WTC11 (cell line): ENCODE measurements at regions not wholly inside any gene's neighbourhood (a gene's known extent, or its start where the extent isn't known, plus 50 kb on each side); places are given as distances from the start of the nearest gene placed in this dataset.
"Not testable (repeated sequence)": the region's sequence is repeated elsewhere in the genome, so short reads cannot be mapped to it uniquely, and the experiment has no call there.

Experiments used
- ATAC-seq: fragments of 200-7000 bp; cut with Tn5 transposase; 2 replicates; pipeline ENCODE4 v1.10.0; 2021; ENCODE audit warnings: mild to moderate bottlenecking, moderate library complexity
- CTCF ChIA-PET: fragments of 300-600 bp; sonication (Branson Sonifier 250); formaldehyde crosslinking; loops from one replicate; lab custom pipeline; 2021; ENCODE audit warnings: antibody characterized with exemption; lab: Charles Lee
- POLR2A ChIA-PET: fragments of 350-600 bp; sonication (Branson Sonifier 250); formaldehyde crosslinking; loops from one replicate; lab custom pipeline; 2021; ENCODE audit warnings: antibody characterized with exemption; lab: Charles Lee
- DNase-seq: peaks from one replicate; pipeline ENCODE4 v3.0.0; 2021; ENCODE audit warnings: low spot score
- H3K27ac Mint-ChIP-seq: 2 replicates; pipeline ENCODE4 v1.8.0; 2021; ENCODE audit warnings: mixed read lengths
- H3K27me3 Mint-ChIP-seq: 2 replicates; pipeline ENCODE4 v1.8.0; 2021; ENCODE audit warnings: low read depth, mild to moderate bottlenecking, moderate library complexity, mixed read lengths
- H3K36me3 Mint-ChIP-seq: 2 replicates; pipeline ENCODE4 v1.8.0; 2021; ENCODE audit warnings: mixed read lengths
- H3K4me1 Mint-ChIP-seq: 2 replicates; pipeline ENCODE4 v1.8.0; 2022; ENCODE audit warnings: mixed read lengths
- H3K4me3 Mint-ChIP-seq: 2 replicates; pipeline ENCODE4 v1.8.0; 2021; ENCODE audit warnings: mild to moderate bottlenecking, moderate library complexity, mixed read lengths
- H3K9me3 Mint-ChIP-seq: 2 replicates; pipeline ENCODE4 v1.8.0; 2021; ENCODE audit warnings: mixed read lengths
- ATF1 ChIP-seq: sonication (generic); formaldehyde crosslinking; IDR thresholded peaks from 2 replicates; pipeline ENCODE4 v1.8.1; 2023; ENCODE audit warnings: mild to moderate bottlenecking, moderate library complexity, missing genetic modification reagents
- CREB1 ChIP-seq: sonication (generic); formaldehyde crosslinking; IDR thresholded peaks from 2 replicates; pipeline ENCODE4 v1.8.0; 2023; ENCODE audit warnings: mild to moderate bottlenecking, missing genetic modification reagents
- GABPB1 ChIP-seq: sonication (generic); formaldehyde crosslinking; IDR thresholded peaks from 2 replicates; pipeline ENCODE4 v1.8.1; 2023; ENCODE audit warnings: mild to moderate bottlenecking, missing genetic modification reagents
- GRHL2 ChIP-seq: fragments of 250-450 bp; sonication (Bioruptor Pico); IDR thresholded peaks from 2 replicates; pipeline ENCODE4 v1.8.0; 2022; ENCODE audit warnings: mild to moderate bottlenecking, moderate library complexity; ENCODE audit not compliant: insufficient replicate concordance, severe bottlenecking
- HMGA2 ChIP-seq: fragments of 250-450 bp; sonication (Bioruptor Pico); IDR thresholded peaks from 2 replicates; pipeline ENCODE4 v1.4.0; 2021; ENCODE audit warnings: mild to moderate bottlenecking, moderate library complexity
- NFE2L1 ChIP-seq: sonication (generic); formaldehyde crosslinking; IDR thresholded peaks from 2 replicates; pipeline ENCODE4 v1.8.1; 2023; ENCODE audit warnings: missing genetic modification reagents
- NR2C2 ChIP-seq: sonication (generic); formaldehyde crosslinking; IDR thresholded peaks from 2 replicates; pipeline ENCODE4 v1.8.0; 2022; ENCODE audit warnings: mild to moderate bottlenecking, missing genetic modification reagents
- NR3C1 ChIP-seq: sonication (generic); formaldehyde crosslinking; conservative IDR thresholded peaks from 2 replicates; pipeline ENCODE4 v1.8.1; 2023; ENCODE audit warnings: low read depth, mild to moderate bottlenecking, missing genetic modification reagents
- ZNF219 ChIP-seq: sonication (generic); formaldehyde crosslinking; IDR thresholded peaks from 2 replicates; pipeline ENCODE4 v1.8.0; 2023; ENCODE audit warnings: missing genetic modification reagents, mild to moderate bottlenecking, borderline replicate concordance
- ZNF263 ChIP-seq: sonication (generic); formaldehyde crosslinking; IDR thresholded peaks from 2 replicates; pipeline ENCODE4 v1.8.1; 2022; ENCODE audit warnings: low read depth, mild to moderate bottlenecking, moderate library complexity, missing genetic modification reagents
- ZNF281 ChIP-seq: sonication (generic); formaldehyde crosslinking; IDR thresholded peaks from 2 replicates; pipeline ENCODE4 v1.8.0; 2023; ENCODE audit warnings: mild to moderate bottlenecking, missing genetic modification reagents
- ZNF416 ChIP-seq: fragments of 250-450 bp; sonication (Bioruptor Pico); IDR thresholded peaks from 2 replicates; pipeline ENCODE4 v1.9.0; 2021; ENCODE audit warnings: mild to moderate bottlenecking, inconsistent platforms
- TF ChIP-seq, protein P1 (sequence below): fragments of 250-450 bp; sonication (Bioruptor Pico); IDR thresholded peaks from 2 replicates; pipeline ENCODE4 v1.9.0; 2021; ENCODE audit warnings: mild to moderate bottlenecking, borderline replicate concordance
- TF ChIP-seq, protein P2 (sequence below): sonication (generic); formaldehyde crosslinking; IDR thresholded peaks from 2 replicates; pipeline ENCODE4 v1.8.0; 2022; ENCODE audit warnings: missing genetic modification reagents

DNA sequence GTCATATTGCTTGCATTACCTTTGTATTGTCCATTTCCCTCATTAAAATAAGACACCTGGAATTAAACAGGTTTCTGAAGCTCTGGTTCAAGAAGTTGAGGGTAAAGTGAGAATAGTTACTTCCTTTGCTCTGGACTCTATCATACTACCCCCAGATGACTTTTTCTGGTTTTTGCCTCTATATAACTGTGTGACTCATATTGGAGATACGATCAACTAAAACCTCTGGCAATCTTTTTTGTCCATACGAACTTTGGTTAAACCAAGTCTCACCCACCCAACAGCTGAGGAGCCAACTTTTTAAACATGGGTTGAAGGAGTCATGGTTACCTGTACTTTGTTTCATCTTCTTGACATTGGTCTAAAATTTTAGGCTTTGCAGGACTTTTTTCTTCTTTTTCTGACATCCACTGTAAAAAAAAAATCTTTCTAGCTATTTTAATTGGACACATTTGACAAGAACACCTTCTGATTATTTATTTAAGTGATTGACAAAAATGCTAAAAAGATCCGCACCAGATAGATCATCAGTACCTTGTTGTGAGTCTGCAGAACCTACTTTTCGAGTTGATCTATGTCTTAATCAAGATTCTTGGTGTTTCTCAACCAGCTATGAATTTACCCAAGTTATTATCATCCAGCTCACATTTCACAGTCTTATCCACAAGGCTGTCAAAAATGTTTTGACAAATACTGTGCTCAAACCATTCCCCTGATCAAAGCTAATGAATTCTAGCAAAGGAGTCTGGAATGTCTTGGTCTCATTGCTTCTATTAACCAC is 166.0 kb downstream of the IPO8 start:
- Mint-ChIP-seq H3K9me3 (no peaks in the 10 kb centered on the region), H3K27me3 (no peaks in the 10 kb centered on the region), H3K4me3 (no peak overlapping the region), H3K4me1 (no peaks in the 10 kb centered on the region; the same call in 1 of the 2 replicates), H3K36me3 (no peaks in the 10 kb centered on the region), H3K27ac (no peak overlapping the region)
- ATAC-seq, result no peak
- ChIA-PET CTCF (no interaction called here), POLR2A (no interaction called here)
- TF ChIP-seq CREB1 (CRISPR knock-in tag) (no peak), NR3C1 (CRISPR knock-in tag) (no peak), HMGA2 (CRISPR knock-in tag) (no peak), ATF1 (CRISPR knock-in tag) (no peak), ZNF416 (CRISPR knock-in tag) (no peak), NR2C2 (CRISPR knock-in tag) (no peak)
- TF ChIP-seq, protein P1, sequence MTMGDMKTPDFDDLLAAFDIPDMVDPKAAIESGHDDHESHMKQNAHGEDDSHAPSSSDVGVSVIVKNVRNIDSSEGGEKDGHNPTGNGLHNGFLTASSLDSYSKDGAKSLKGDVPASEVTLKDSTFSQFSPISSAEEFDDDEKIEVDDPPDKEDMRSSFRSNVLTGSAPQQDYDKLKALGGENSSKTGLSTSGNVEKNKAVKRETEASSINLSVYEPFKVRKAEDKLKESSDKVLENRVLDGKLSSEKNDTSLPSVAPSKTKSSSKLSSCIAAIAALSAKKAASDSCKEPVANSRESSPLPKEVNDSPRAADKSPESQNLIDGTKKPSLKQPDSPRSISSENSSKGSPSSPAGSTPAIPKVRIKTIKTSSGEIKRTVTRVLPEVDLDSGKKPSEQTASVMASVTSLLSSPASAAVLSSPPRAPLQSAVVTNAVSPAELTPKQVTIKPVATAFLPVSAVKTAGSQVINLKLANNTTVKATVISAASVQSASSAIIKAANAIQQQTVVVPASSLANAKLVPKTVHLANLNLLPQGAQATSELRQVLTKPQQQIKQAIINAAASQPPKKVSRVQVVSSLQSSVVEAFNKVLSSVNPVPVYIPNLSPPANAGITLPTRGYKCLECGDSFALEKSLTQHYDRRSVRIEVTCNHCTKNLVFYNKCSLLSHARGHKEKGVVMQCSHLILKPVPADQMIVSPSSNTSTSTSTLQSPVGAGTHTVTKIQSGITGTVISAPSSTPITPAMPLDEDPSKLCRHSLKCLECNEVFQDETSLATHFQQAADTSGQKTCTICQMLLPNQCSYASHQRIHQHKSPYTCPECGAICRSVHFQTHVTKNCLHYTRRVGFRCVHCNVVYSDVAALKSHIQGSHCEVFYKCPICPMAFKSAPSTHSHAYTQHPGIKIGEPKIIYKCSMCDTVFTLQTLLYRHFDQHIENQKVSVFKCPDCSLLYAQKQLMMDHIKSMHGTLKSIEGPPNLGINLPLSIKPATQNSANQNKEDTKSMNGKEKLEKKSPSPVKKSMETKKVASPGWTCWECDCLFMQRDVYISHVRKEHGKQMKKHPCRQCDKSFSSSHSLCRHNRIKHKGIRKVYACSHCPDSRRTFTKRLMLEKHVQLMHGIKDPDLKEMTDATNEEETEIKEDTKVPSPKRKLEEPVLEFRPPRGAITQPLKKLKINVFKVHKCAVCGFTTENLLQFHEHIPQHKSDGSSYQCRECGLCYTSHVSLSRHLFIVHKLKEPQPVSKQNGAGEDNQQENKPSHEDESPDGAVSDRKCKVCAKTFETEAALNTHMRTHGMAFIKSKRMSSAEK, result no peak
- no peak for DNase-seq

- DNase-seq, result no peak
- ChIA-PET POLR2A (no interaction called here), CTCF (no interaction called here)
- Mint-ChIP-seq H3K27me3 (no peaks in the 10 kb centered on the region; the same call in 1 of the 2 replicates), H3K4me1 (no peaks in the 10 kb centered on the region), H3K9me3 (peaks cover 8% of the 10 kb centered on the region; the same call in 1 of the 2 replicates), H3K27ac (no peak overlapping the region), H3K36me3 (no peaks in the 10 kb centered on the region), H3K4me3 (no peak overlapping the region)
- ATAC-seq, result no peak
- TF ChIP-seq NFE2L1 (CRISPR knock-in tag) (no peak), GABPB1 (CRISPR knock-in tag) (no peak), ZNF263 (no peak), ZNF281 (no peak), GRHL2 (CRISPR knock-in tag) (no peak), ZNF219 (no peak)
- TF ChIP-seq, protein P2, sequence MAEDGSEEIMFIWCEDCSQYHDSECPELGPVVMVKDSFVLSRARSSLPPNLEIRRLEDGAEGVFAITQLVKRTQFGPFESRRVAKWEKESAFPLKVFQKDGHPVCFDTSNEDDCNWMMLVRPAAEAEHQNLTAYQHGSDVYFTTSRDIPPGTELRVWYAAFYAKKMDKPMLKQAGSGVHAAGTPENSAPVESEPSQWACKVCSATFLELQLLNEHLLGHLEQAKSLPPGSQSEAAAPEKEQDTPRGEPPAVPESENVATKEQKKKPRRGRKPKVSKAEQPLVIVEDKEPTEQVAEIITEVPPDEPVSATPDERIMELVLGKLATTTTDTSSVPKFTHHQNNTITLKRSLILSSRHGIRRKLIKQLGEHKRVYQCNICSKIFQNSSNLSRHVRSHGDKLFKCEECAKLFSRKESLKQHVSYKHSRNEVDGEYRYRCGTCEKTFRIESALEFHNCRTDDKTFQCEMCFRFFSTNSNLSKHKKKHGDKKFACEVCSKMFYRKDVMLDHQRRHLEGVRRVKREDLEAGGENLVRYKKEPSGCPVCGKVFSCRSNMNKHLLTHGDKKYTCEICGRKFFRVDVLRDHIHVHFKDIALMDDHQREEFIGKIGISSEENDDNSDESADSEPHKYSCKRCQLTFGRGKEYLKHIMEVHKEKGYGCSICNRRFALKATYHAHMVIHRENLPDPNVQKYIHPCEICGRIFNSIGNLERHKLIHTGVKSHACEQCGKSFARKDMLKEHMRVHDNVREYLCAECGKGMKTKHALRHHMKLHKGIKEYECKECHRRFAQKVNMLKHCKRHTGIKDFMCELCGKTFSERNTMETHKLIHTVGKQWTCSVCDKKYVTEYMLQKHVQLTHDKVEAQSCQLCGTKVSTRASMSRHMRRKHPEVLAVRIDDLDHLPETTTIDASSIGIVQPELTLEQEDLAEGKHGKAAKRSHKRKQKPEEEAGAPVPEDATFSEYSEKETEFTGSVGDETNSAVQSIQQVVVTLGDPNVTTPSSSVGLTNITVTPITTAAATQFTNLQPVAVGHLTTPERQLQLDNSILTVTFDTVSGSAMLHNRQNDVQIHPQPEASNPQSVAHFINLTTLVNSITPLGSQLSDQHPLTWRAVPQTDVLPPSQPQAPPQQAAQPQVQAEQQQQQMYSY (CRISPR knock-in tag), result no peak
Measured at GRCh38 chr12:30525171-30525570, 170.5 kb downstream of the IPO8 start.

- H3K4me1 Mint-ChIP-seq, H3K9me3 Mint-ChIP-seq, CTCF ChIA-PET, H3K4me3 Mint-ChIP-seq, H3K27me3 Mint-ChIP-seq, H3K27ac Mint-ChIP-seq, H3K36me3 Mint-ChIP-seq, ATAC-seq, DNase-seq, POLR2A ChIA-PET: not testable (repeated sequence)
Measured at GRCh38 chr12:30520285-30520684, 175.4 kb downstream of the IPO8 start.
